ENCODE measurements at regions not wholly inside any gene's neighbourhood (a gene's known extent, or its start where the extent isn't known, plus 50 kb on each side); places are given as distances from the start of the nearest gene placed in this dataset.

- Histone ChIP-seq H3K9ac (ENCODE audit: low read length) (no peak overlapping the region), H2AK5ac (ENCODE audit: low read length, severe bottlenecking) (no peak overlapping the region), H3K9me3 (ENCODE audit: control insufficient read depth, low read length) (peaks cover 40% of the 10 kb centered on the region), H2AFZ (ENCODE audit: low read depth, low read length) (no peak overlapping the region), H4K91ac (ENCODE audit: low read length) (no peak overlapping the region), H3K14ac (ENCODE audit: low read length in 2 of 2) (no peak overlapping the region), H3K18ac (ENCODE audit: low read depth in 1 of 2, low read length in 2 of 2) (no peak overlapping the region), H2BK120ac (ENCODE audit: low read depth, low read length) (no peak overlapping the region), H3K27ac (ENCODE audit: low read length, poor library complexity, severe bottlenecking) (no peak overlapping the region), H3K4me3 (ENCODE audit: insufficient read depth in 1 of 2, low read depth in 1 of 2, low read length in 2 of 2) (no peak overlapping the region), H3K23ac (ENCODE audit: low read length in 2 of 2) (no peak overlapping the region), H2BK5ac (ENCODE audit: low read depth, low read length, poor library complexity, severe bottlenecking) (no peak overlapping the region), H4K8ac (ENCODE audit: low read length) (no peak overlapping the region), H2BK15ac (ENCODE audit: low read depth, poor library complexity, severe bottlenecking) (no peak overlapping the region), H3K4me1 (ENCODE audit: control insufficient read depth, insufficient read depth, low read depth, low read length) (peaks cover 5% of the 10 kb centered on the region), H3K4ac (ENCODE audit: low read depth in 1 of 2, low read length in 2 of 2) (no peak overlapping the region), H3K27me3 (ENCODE audit: control insufficient read depth in 1 of 2, insufficient read depth in 1 of 2, low read length in 2 of 2) (no peaks in the 10 kb centered on the region), H2BK12ac (ENCODE audit: low read length in 2 of 2) (no peak overlapping the region), H3K4me2 (ENCODE audit: low read length, poor library complexity, severe bottlenecking) (no peak overlapping the region), H3K79me1 (replicated peaks; ENCODE audit: low read length, poor library complexity, severe bottlenecking) (no peaks in the 10 kb centered on the region), H3K36me3 (ENCODE audit: control insufficient read depth in 1 of 2, insufficient read depth in 2 of 2, low read depth in 1 of 2, low read length in 2 of 2) (no peaks in the 10 kb centered on the region)
- DNase-seq = no peak
- WGBS = 91% methylated on average over 3 of the region's 6 CpGs
These were observed 77.8 kb upstream of the TAB2 start for GRCh38 chr6:149239573-149240209.

- H3K14ac ChIP-seq (ENCODE audit: low read length in 2 of 2) = no peak overlapping the region
- H3K4me1 ChIP-seq (ENCODE audit: control insufficient read depth, insufficient read depth, low read depth, low read length) = peaks cover 2% of the 10 kb centered on the region
- no peak overlapping the region for H2BK12ac ChIP-seq (ENCODE audit: low read length in 2 of 2)
- no peak overlapping the region for H3K4me3 ChIP-seq (ENCODE audit: insufficient read depth in 1 of 2, low read depth in 1 of 2, low read length in 2 of 2)
- no peak overlapping the region for H3K9ac ChIP-seq (ENCODE audit: low read length)
- DNase-seq = no peak
- no peak overlapping the region for H2BK5ac ChIP-seq (ENCODE audit: low read depth, low read length, poor library complexity, severe bottlenecking)
- no peaks in the 10 kb centered on the region for H3K36me3 ChIP-seq (ENCODE audit: control insufficient read depth in 1 of 2, insufficient read depth in 2 of 2, low read depth in 1 of 2, low read length in 2 of 2)
- H3K9me3 ChIP-seq (ENCODE audit: control insufficient read depth, low read length) = peaks cover 38% of the 10 kb centered on the region
- no peaks in the 10 kb centered on the region for H3K27me3 ChIP-seq (ENCODE audit: control insufficient read depth in 1 of 2, insufficient read depth in 1 of 2, low read length in 2 of 2)
- no peak overlapping the region for H2AFZ ChIP-seq (ENCODE audit: low read depth, low read length)
- H2AK5ac ChIP-seq (ENCODE audit: low read length, severe bottlenecking) = no peak overlapping the region
- H3K27ac ChIP-seq (ENCODE audit: low read length, poor library complexity, severe bottlenecking) = no peak overlapping the region
- H4K8ac ChIP-seq (ENCODE audit: low read length) = no peak overlapping the region
- no peak overlapping the region for H3K4me2 ChIP-seq (ENCODE audit: low read length, poor library complexity, severe bottlenecking)
- no peak overlapping the region for H2BK120ac ChIP-seq (ENCODE audit: low read depth, low read length)
- WGBS = 33% methylated on average over 5 of the region's 5 CpGs
- no peak overlapping the region for H3K23ac ChIP-seq (ENCODE audit: low read length in 2 of 2)
- H3K4ac ChIP-seq (ENCODE audit: low read depth in 1 of 2, low read length in 2 of 2) = no peak overlapping the region
- H4K91ac ChIP-seq (ENCODE audit: low read length) = no peak overlapping the region
- H3K79me1 ChIP-seq (replicated peaks; ENCODE audit: low read length, poor library complexity, severe bottlenecking) = no peaks in the 10 kb centered on the region
- no peak overlapping the region for H2BK15ac ChIP-seq (ENCODE audit: low read depth, poor library complexity, severe bottlenecking)
- H3K18ac ChIP-seq (ENCODE audit: low read depth in 1 of 2, low read length in 2 of 2) = no peak overlapping the region
These were observed 74.6 kb upstream of the TAB2 start for GRCh38 chr6:149242883-149243282.

- no peak overlapping the region for H3K9ac ChIP-seq (ENCODE audit: low read length)
- 97% methylated on average over 7 of the region's 7 CpGs for WGBS
These were observed 73.4 kb upstream of the TAB2 start for GRCh38 chr6:149244105-149244504.

GRCh38 chr6:149246691-149247384 lies 70.7 kb upstream of the TAB2 start:
- Histone ChIP-seq H4K91ac (ENCODE audit: low read length) (no peak overlapping the region), H3K18ac (ENCODE audit: low read depth in 1 of 2, low read length in 2 of 2) (no peak overlapping the region), H3K27ac (ENCODE audit: low read length, poor library complexity, severe bottlenecking) (no peak overlapping the region), H2AFZ (ENCODE audit: low read depth, low read length) (no peak overlapping the region), H3K9me3 (ENCODE audit: control insufficient read depth, low read length) (peaks cover 1% of the 10 kb centered on the region), H4K8ac (ENCODE audit: low read length) (no peak overlapping the region), H3K4me1 (ENCODE audit: control insufficient read depth, insufficient read depth, low read depth, low read length) (peaks cover 2% of the 10 kb centered on the region), H3K36me3 (ENCODE audit: control insufficient read depth in 1 of 2, insufficient read depth in 2 of 2, low read depth in 1 of 2, low read length in 2 of 2) (no peaks in the 10 kb centered on the region), H2BK12ac (ENCODE audit: low read length in 2 of 2) (no peak overlapping the region), H3K27me3 (ENCODE audit: control insufficient read depth in 1 of 2, insufficient read depth in 1 of 2, low read length in 2 of 2) (peaks cover 0 to 4% of the 10 kb centered on the region in 2 experiments), H2AK5ac (ENCODE audit: low read length, severe bottlenecking) (no peak overlapping the region), H3K14ac (ENCODE audit: low read length in 2 of 2) (no peak overlapping the region), H2BK15ac (ENCODE audit: low read depth, poor library complexity, severe bottlenecking) (no peak overlapping the region), H3K23ac (ENCODE audit: low read length in 2 of 2) (no peak overlapping the region), H2BK5ac (ENCODE audit: low read depth, low read length, poor library complexity, severe bottlenecking) (no peak overlapping the region), H2BK120ac (ENCODE audit: low read depth, low read length) (no peak overlapping the region), H3K79me1 (replicated peaks; ENCODE audit: low read length, poor library complexity, severe bottlenecking) (no peaks in the 10 kb centered on the region), H3K4ac (ENCODE audit: low read depth in 1 of 2, low read length in 2 of 2) (no peak overlapping the region), H3K4me2 (ENCODE audit: low read length, poor library complexity, severe bottlenecking) (no peak overlapping the region), H3K4me3 (ENCODE audit: insufficient read depth in 1 of 2, low read depth in 1 of 2, low read length in 2 of 2) (no peak overlapping the region), H3K9ac (ENCODE audit: low read length) (no peak overlapping the region)
- WGBS = 88% methylated on average over 13 of the region's 13 CpGs
- no peak for DNase-seq

More at GRCh38 chr6:149244105-149244504, 73.4 kb upstream of the TAB2 start:
- no peak overlapping the region for H3K23ac ChIP-seq (ENCODE audit: low read length in 2 of 2)
- no peak overlapping the region for H3K14ac ChIP-seq (ENCODE audit: low read length in 2 of 2)
- peaks cover 0 to 4% of the 10 kb centered on the region in 2 experiments for H3K27me3 ChIP-seq (ENCODE audit: control insufficient read depth in 1 of 2, insufficient read depth in 1 of 2, low read length in 2 of 2)
- peaks cover 26% of the 10 kb centered on the region for H3K9me3 ChIP-seq (ENCODE audit: control insufficient read depth, low read length)
- DNase-seq = no peak
- no peak overlapping the region for H2AFZ ChIP-seq (ENCODE audit: low read depth, low read length)
- peaks cover 2% of the 10 kb centered on the region for H3K4me1 ChIP-seq (ENCODE audit: control insufficient read depth, insufficient read depth, low read depth, low read length)
- H3K18ac ChIP-seq (ENCODE audit: low read depth in 1 of 2, low read length in 2 of 2) = no peak overlapping the region
- H2BK120ac ChIP-seq (ENCODE audit: low read depth, low read length) = no peak overlapping the region
- no peaks in the 10 kb centered on the region for H3K79me1 ChIP-seq (replicated peaks; ENCODE audit: low read length, poor library complexity, severe bottlenecking)
- no peak overlapping the region for H2BK12ac ChIP-seq (ENCODE audit: low read length in 2 of 2)
- no peak overlapping the region for H4K91ac ChIP-seq (ENCODE audit: low read length)
- no peak overlapping the region for H4K8ac ChIP-seq (ENCODE audit: low read length)
- no peaks in the 10 kb centered on the region for H3K36me3 ChIP-seq (ENCODE audit: control insufficient read depth in 1 of 2, insufficient read depth in 2 of 2, low read depth in 1 of 2, low read length in 2 of 2)
- no peak overlapping the region for H3K4me3 ChIP-seq (ENCODE audit: insufficient read depth in 1 of 2, low read depth in 1 of 2, low read length in 2 of 2)
- no peak overlapping the region for H3K4me2 ChIP-seq (ENCODE audit: low read length, poor library complexity, severe bottlenecking)
- H2AK5ac ChIP-seq (ENCODE audit: low read length, severe bottlenecking) = no peak overlapping the region
- no peak overlapping the region for H2BK5ac ChIP-seq (ENCODE audit: low read depth, low read length, poor library complexity, severe bottlenecking)
- peak overlapping the region in 1 of 2 experiments; percentile 24 for H3K4ac ChIP-seq (ENCODE audit: low read depth in 1 of 2, low read length in 2 of 2)
- no peak overlapping the region for H3K27ac ChIP-seq (ENCODE audit: low read length, poor library complexity, severe bottlenecking)
- no peak overlapping the region for H2BK15ac ChIP-seq (ENCODE audit: low read depth, poor library complexity, severe bottlenecking)

Measured in mesenchymal stem cell (in vitro differentiated cells and primary cell).